ENCODE measurements at regions not wholly inside any gene's neighbourhood (a gene's known extent, or its start where the extent isn't known, plus 50 kb on each side); places are given as distances from the start of the nearest gene placed in this dataset.

GRCh38 chr1:166616206-166616605, 223.1 kb upstream of the POGK start:
- no peak for TF ChIP-seq CTCF (IDR thresholded peaks at IDR 0.05 in 8 of 11, conservative IDR thresholded peaks at IDR 0.05 in 3 of 11)
- TF ChIP-seq POLR2A (IDR thresholded peaks at IDR 0.05): no peak
- TF ChIP-seq POLR2AphosphoS5 (IDR thresholded peaks at IDR 0.05): no peak
